GM19455 (cell line): ENCODE measurements at regions not wholly inside any gene's neighbourhood (a gene's known extent, or its start where the extent isn't known, plus 50 kb on each side); places are given as distances from the start of the nearest gene placed in this dataset.
A peak's percentile ranks its signal among the peaks of the same experiment; 100 is the strongest.

ENCODE experiments used
- ATAC-seq: cut with Tn5 transposase; IDR thresholded peaks from one replicate; pipeline ENCODE4 v1.9.1; 2021; ENCODE audit not compliant: unreplicated experiment

GRCh38 chr10:116792817-116793216 lies 50.5 kb upstream of the HSPA12A start:
- ATAC-seq: no peak

GRCh38 chr10:116796469-116796868 lies 52.8 kb upstream of the ENO4 start:
- no peak for ATAC-seq

GRCh38 chr10:116796910-116797513 lies 52.3 kb upstream of the ENO4 start:
- ATAC-seq: peak; percentile 90

- ATAC-seq: no peak
Measured at GRCh38 chr10:116798859-116799258, 50.4 kb upstream of the ENO4 start.
